Activated CD4-positive, alpha-beta T cell treated with anti-CD3 and anti-CD28 coated beads, Interleukin-2, Interleukin-6, amounts not matched to agents 100 ng/mL and 50 ng/mL, durations not matched to agents 16 hours and 8 hours (primary cell): ENCODE measurements at regions not wholly inside any gene's neighbourhood (a gene's known extent, or its start where the extent isn't known, plus 50 kb on each side); places are given as distances from the start of the nearest gene placed in this dataset.

Experiments used
- DNase-seq: peaks from one replicate; pipeline ENCODE4 v3.0.0-alpha.2; 2020

DNA sequence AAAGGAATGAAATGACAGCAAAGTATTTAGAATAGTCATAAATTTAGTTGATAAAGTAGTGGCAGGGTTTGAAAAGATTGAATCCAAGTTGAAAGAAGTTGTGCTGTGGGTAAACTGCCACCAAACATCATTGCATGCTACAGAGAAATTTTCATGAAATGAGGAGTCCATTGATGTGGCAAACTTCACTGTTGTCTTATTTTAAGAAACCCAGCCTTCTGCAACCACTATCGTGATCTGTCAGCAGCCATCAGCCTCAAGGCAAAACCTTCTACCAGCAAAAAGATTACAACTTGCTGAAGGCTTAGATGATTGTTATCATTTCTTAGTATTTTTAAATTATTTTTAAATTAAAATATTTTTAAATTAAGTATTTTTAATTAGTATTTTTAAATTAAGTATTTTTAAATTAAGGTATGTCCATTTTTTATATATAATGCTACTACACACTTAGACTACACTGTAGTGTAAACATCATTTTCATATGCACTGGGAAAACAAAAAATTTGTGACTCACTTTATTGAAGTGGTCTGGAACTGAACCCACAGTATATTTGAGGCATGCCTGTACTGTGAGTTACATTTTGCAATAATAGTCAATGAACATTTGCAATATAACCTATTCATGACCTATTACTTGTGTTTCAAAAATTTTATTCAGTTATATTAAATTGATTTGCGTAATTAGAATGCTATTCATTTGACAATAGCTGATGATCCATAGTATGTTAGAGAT lies 67.2 kb upstream of the SYT1 start:
- no peak for DNase-seq

DNA sequence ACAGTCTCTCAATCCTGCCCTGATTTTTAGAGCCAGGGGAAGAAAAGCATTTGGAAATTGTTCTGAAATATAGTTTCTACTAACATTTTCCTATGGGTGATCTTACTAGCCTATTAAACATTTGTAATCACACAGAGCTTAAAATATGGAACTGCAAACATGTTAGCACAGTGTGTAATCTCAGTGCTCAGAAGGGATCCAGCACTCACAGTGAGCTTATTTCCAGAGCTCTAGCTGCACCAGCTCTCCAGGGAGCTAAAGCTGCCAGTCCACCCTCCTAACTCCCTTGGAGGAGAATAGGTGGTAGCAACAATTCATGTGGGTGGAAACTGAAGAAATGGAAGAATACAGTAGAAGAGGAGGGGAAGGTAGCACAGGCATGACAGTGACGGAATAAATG lies 64.9 kb upstream of the SYT1 start:
- no peak for DNase-seq

DNA sequence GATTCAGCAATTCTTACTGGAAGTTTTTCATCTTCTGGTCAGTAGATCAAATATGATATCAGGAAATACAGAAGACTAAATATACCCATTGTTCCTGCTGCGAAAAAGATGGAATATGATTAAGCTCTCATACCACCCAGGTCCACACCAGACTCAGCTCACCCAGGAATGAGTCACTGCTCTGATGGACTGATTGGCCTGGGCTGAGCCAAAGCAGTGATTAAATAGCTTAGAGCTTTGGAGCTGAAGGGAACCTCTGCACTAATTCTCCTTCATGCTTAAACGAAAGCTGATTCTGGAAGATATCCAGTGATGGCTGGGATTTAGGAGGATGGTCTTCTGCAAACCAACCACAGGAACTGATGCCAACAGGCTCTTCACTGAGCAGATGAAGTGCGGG lies 62.0 kb upstream of the SYT1 start:
- DNase-seq = no peak

DNA sequence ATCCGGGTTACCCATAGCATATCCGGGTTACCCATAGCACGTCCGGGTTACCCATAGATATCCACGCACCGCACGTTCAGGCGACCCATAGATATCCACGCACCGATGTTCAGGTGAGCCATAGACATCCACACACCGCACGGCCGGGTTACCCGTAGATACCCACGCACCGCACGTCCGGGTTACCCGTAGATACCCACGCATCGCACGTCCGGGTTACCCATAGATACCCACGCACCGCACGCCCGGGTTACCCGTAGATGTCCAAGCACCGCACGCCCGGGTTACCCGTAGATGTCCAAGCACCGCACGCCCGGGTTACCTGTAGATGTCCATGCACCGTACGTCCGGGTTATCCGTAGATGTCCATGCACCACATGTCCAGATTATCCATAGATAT lies 60.3 kb upstream of the SYT1 start:
- no peak for DNase-seq
